H9 (cell line): ENCODE measurements at regions not wholly inside any gene's neighbourhood (a gene's known extent, or its start where the extent isn't known, plus 50 kb on each side); places are given as distances from the start of the nearest gene placed in this dataset.

Experiments used
- DNase-seq: peaks from one replicate; pipeline ENCODE4 v3.0.0-alpha.2; 2017
- H2AFZ ChIP-seq: one replicate; pipeline ENCODE4 v1.6.1; 2013; ENCODE audit warnings: mild to moderate bottlenecking, low read length, control low read depth, moderate library complexity
- H2AK5ac ChIP-seq: 2 replicates; pipeline ENCODE4 v1.6.1; 2013; ENCODE audit warnings: low read length, control low read depth, mixed read lengths; ENCODE audit not compliant: insufficient read length
- H2BK120ac ChIP-seq: one replicate; pipeline ENCODE4 v1.6.1; 2013; ENCODE audit warnings: low read depth, mild to moderate bottlenecking, low read length, control low read depth, inconsistent platforms; ENCODE audit not compliant: poor library complexity, severe bottlenecking
- H2BK12ac ChIP-seq: 2 replicates; pipeline ENCODE4 v1.6.1; 2013; ENCODE audit warnings: low read length, control low read depth, mixed read lengths, low read depth; ENCODE audit not compliant: insufficient read length
- H2BK15ac ChIP-seq: 2 replicates; pipeline ENCODE4 v1.6.1; 2013; ENCODE audit warnings: low read depth, low read length, control low read depth
- H2BK20ac ChIP-seq: one replicate; pipeline ENCODE4 v1.6.1; 2013; ENCODE audit warnings: low read depth, mild to moderate bottlenecking, low read length, control low read depth, inconsistent platforms; ENCODE audit not compliant: poor library complexity, severe bottlenecking
- H2BK5ac ChIP-seq: 2 replicates; pipeline ENCODE4 v1.6.1; 2013; ENCODE audit warnings: low read length, control low read depth, mixed read lengths; ENCODE audit not compliant: insufficient read length
- H3K14ac ChIP-seq: 2 replicates; pipeline ENCODE4 v1.6.1; 2013; ENCODE audit warnings: low read length, control low read depth; ENCODE audit not compliant: insufficient read depth
- H3K18ac ChIP-seq: 2 replicates; pipeline ENCODE4 v1.6.1; 2013; ENCODE audit warnings: low read depth, mild to moderate bottlenecking, mixed read lengths, low read length, control low read depth; ENCODE audit not compliant: insufficient read length
- H3K23ac ChIP-seq: 2 replicates; pipeline ENCODE4 v1.6.1; 2013; ENCODE audit warnings: low read length, control low read depth, mixed read lengths, low read depth; ENCODE audit not compliant: insufficient read length
- H3K23me2 ChIP-seq: 2 replicates; pipeline ENCODE4 v1.6.1; 2013; ENCODE audit warnings: low read depth, mild to moderate bottlenecking, mixed read lengths, low read length, control low read depth; ENCODE audit not compliant: insufficient read length, poor library complexity, severe bottlenecking
- H3K27ac ChIP-seq: 2 replicates; pipeline ENCODE4 v1.5.1; 2013; ENCODE audit warnings: low read length, control low read depth, mixed read lengths, low read depth; ENCODE audit not compliant: insufficient read length
- H3K27me3 ChIP-seq: 2 replicates; pipeline ENCODE4 v1.6.1; 2013; ENCODE audit warnings: low read length, control low read depth, inconsistent platforms; ENCODE audit not compliant: insufficient read depth
- H3K4ac ChIP-seq: 2 replicates; pipeline ENCODE4 v1.6.1; 2013; ENCODE audit warnings: low read depth, mild to moderate bottlenecking, control low read depth, inconsistent platforms, low read length, moderate library complexity
- H3K4me1 ChIP-seq: 2 replicates; pipeline ENCODE4 v1.6.1; 2013; ENCODE audit warnings: low read length, control low read depth, inconsistent platforms; ENCODE audit not compliant: insufficient read depth
- H3K4me2 ChIP-seq: 2 replicates; pipeline ENCODE4 v1.6.1; 2013; ENCODE audit warnings: low read length, control low read depth, mixed read lengths; ENCODE audit not compliant: insufficient read length, insufficient read depth
- H3K56ac ChIP-seq: 2 replicates; pipeline ENCODE4 v1.6.1; 2013; ENCODE audit warnings: low read depth, mild to moderate bottlenecking, mixed read lengths, low read length, control low read depth; ENCODE audit not compliant: insufficient read length
- H3K79me1 ChIP-seq: 2 replicates; pipeline ENCODE4 v1.6.1; 2013; ENCODE audit warnings: low read depth, mild to moderate bottlenecking, moderate library complexity, low read length, control low read depth, inconsistent platforms; ENCODE audit not compliant: insufficient read depth, poor library complexity, severe bottlenecking
- H3K79me2 ChIP-seq: 2 replicates; pipeline ENCODE4 v1.6.1; 2013; ENCODE audit warnings: low read length, control low read depth, inconsistent platforms; ENCODE audit not compliant: insufficient read depth
- H3K9ac ChIP-seq: 2 replicates; pipeline ENCODE4 v1.6.1; 2013; ENCODE audit warnings: low read length, control low read depth, mixed read lengths; ENCODE audit not compliant: insufficient read length; ENCODE audit errors: extremely low read depth
- H3K9me3 ChIP-seq: one replicate; pipeline ENCODE4 v1.6.1; 2013; ENCODE audit warnings: low read depth, low read length, inconsistent platforms; ENCODE audit not compliant: control insufficient read depth
- H3T11ph ChIP-seq: one replicate; pipeline ENCODE4 v1.6.1; 2013; ENCODE audit warnings: mild to moderate bottlenecking, low read length, control low read depth, inconsistent platforms
- H4K20me1 ChIP-seq: one replicate; pipeline ENCODE4 v1.6.1; 2013; ENCODE audit not compliant: control insufficient read depth, insufficient read length, insufficient read depth
- H4K5ac ChIP-seq: 2 replicates; pipeline ENCODE4 v1.6.1; 2013; ENCODE audit warnings: low read depth, mild to moderate bottlenecking, mixed read lengths, low read length, control low read depth; ENCODE audit not compliant: insufficient read length
- H4K8ac ChIP-seq: replicated peaks from 2 replicates; pipeline ENCODE4 v1.6.1; 2013; ENCODE audit warnings: low read length, control low read depth, mixed read lengths, low read depth; ENCODE audit not compliant: insufficient read length
- H4K91ac ChIP-seq: 2 replicates; pipeline ENCODE4 v1.6.1; 2013; ENCODE audit warnings: low read depth, mild to moderate bottlenecking, moderate library complexity, mixed read lengths, low read length, control low read depth; ENCODE audit not compliant: insufficient read length
- H3K27ac Mint-ChIP-seq, 3 experiments: 2 replicates in 2 of 3; 3 replicates in 1 of 3; pipeline ENCODE4 v1.8.0; 2020 to 2021; ENCODE audit warnings: mixed read lengths in 3 of 3, mild to moderate bottlenecking in 1 of 3, moderate library complexity in 1 of 3
- H3K27me3 Mint-ChIP-seq: 2 replicates; pipeline ENCODE4 v1.8.0; 2021; ENCODE audit warnings: low read depth, mild to moderate bottlenecking, moderate library complexity, mixed read lengths
- H3K36me3 Mint-ChIP-seq, 3 experiments: 2 replicates in 2 of 3; 3 replicates in 1 of 3; pipeline ENCODE4 v1.8.0; 2020 to 2021; ENCODE audit warnings: low read depth in 3 of 3, mixed read lengths in 3 of 3; ENCODE audit not compliant: insufficient read depth in 1 of 3
- H3K4me1 Mint-ChIP-seq, 2 experiments: 2 replicates each; pipeline ENCODE4 v1.8.0; 2020; ENCODE audit warnings: mixed read lengths in 2 of 2
- H3K4me3 Mint-ChIP-seq, 2 experiments: 2 replicates in 1 of 2; 3 replicates in 1 of 2; pipeline ENCODE4 v1.8.0; 2020 to 2021; ENCODE audit warnings: mild to moderate bottlenecking in 2 of 2, mixed read lengths in 2 of 2, moderate library complexity in 1 of 2
- H3K9me3 Mint-ChIP-seq, 2 experiments: 2 replicates in 1 of 2; 3 replicates in 1 of 2; pipeline ENCODE4 v1.8.0; 2020; ENCODE audit warnings: mild to moderate bottlenecking in 2 of 2, mixed read lengths in 2 of 2, moderate library complexity in 1 of 2
- CTCF ChIP-seq: fragments of 200-600 bp; sonication (generic); conservative IDR thresholded peaks from 3 replicates; pipeline ENCODE4 v1.8.0; 2021; ENCODE audit warnings: antibody characterized with exemption, mild to moderate bottlenecking
- WGBS: extraction: QIAGEN DNeasy Blood & Tissue Kit; methylation state at CpG from one replicate; pipeline ENCODE4 v1.1.7; 2013; ENCODE audit warnings: missing lambda C conversion rate, low lambda C conversion rate, mixed read lengths; ENCODE audit not compliant: insufficient read length; ENCODE audit errors: extremely low coverage; 5-methylcytosine and 5-hydroxymethylcytosine counted together

DNA sequence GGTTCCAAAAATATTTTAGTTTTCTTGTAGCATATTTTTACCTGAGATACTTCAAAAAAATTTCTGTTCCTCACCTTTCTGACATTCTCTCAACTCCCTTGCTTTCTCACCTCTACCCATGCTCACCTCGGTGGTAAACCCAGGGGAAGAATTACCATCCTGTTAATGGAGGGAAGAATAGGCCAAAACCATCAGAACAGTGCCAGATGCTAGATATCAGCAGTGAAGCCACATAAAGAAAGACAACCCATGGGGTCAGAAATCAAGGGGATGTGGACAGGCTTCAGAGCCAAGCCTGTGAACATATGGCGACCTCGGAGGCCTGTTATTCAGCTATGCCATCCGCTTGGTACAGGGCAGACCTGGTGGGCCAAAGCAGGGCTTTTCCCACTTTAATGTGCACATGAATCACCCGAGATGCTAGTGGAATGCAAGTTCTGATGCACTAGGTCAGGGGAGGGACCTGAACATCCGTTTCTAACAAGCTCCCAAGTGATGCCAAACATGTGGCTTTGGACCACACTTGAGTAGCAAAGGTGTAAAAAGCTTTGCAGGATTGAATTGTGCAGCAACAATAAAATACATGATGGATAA lies 125.5 kb downstream of the NPY start:
- no peaks in the 10 kb centered on the region for H3K79me2 ChIP-seq
- no peak overlapping the region for H4K5ac ChIP-seq
- H2BK20ac ChIP-seq: no peak overlapping the region
- no peak overlapping the region for H2BK15ac ChIP-seq
- peaks cover 7% of the 10 kb centered on the region for H3K27me3 Mint-ChIP-seq
- H3K27ac Mint-ChIP-seq: no peak overlapping the region; a peak in 1 of 7 replicates
- H3K23ac ChIP-seq: no peak overlapping the region
- H4K91ac ChIP-seq: no peak overlapping the region
- H3K4me3 Mint-ChIP-seq: no peak overlapping the region
- no peak for DNase-seq
- H2BK12ac ChIP-seq: no peak overlapping the region
- H3T11ph ChIP-seq: no peak overlapping the region
- no CpG with 5 or more reads among the region's 6 CpGs for WGBS
- no peak overlapping the region for H2AFZ ChIP-seq
- H3K36me3 Mint-ChIP-seq: peaks cover 38 to 84% (median 39%) of the 10 kb centered on the region in 3 experiments
- no peak overlapping the region for H3K9ac ChIP-seq
- TF ChIP-seq CTCF: no peak
- peaks cover 31 to 32% of the 10 kb centered on the region in 2 experiments for H3K4me1 Mint-ChIP-seq
- H2AK5ac ChIP-seq: no peak overlapping the region
- no peak overlapping the region for H2BK120ac ChIP-seq
- no peak overlapping the region for H3K14ac ChIP-seq
- no peaks in the 10 kb centered on the region for H3K79me1 ChIP-seq
- H3K27ac ChIP-seq: peak overlapping the region; percentile 2
- no peak overlapping the region for H3K56ac ChIP-seq
- H3K18ac ChIP-seq: no peak overlapping the region
- peaks cover 4% of the 10 kb centered on the region for H3K9me3 ChIP-seq
- H4K20me1 ChIP-seq: no peaks in the 10 kb centered on the region
- no peak overlapping the region for H3K4ac ChIP-seq
- H4K8ac ChIP-seq: no peak overlapping the region
- peaks cover 2% of the 10 kb centered on the region; the same call in 1 of the 2 replicates for H3K4me1 ChIP-seq
- no peaks in the 10 kb centered on the region for H3K23me2 ChIP-seq
- no peak overlapping the region for H2BK5ac ChIP-seq
- no peaks in the 10 kb centered on the region for H3K27me3 ChIP-seq
- peaks cover 41% of the 10 kb centered on the region in 2 experiments for H3K9me3 Mint-ChIP-seq
- no peak overlapping the region for H3K4me2 ChIP-seq
